ENCODE measurements at regions not wholly inside any gene's neighbourhood (a gene's known extent, or its start where the extent isn't known, plus 50 kb on each side); places are given as distances from the start of the nearest gene placed in this dataset.

DNA sequence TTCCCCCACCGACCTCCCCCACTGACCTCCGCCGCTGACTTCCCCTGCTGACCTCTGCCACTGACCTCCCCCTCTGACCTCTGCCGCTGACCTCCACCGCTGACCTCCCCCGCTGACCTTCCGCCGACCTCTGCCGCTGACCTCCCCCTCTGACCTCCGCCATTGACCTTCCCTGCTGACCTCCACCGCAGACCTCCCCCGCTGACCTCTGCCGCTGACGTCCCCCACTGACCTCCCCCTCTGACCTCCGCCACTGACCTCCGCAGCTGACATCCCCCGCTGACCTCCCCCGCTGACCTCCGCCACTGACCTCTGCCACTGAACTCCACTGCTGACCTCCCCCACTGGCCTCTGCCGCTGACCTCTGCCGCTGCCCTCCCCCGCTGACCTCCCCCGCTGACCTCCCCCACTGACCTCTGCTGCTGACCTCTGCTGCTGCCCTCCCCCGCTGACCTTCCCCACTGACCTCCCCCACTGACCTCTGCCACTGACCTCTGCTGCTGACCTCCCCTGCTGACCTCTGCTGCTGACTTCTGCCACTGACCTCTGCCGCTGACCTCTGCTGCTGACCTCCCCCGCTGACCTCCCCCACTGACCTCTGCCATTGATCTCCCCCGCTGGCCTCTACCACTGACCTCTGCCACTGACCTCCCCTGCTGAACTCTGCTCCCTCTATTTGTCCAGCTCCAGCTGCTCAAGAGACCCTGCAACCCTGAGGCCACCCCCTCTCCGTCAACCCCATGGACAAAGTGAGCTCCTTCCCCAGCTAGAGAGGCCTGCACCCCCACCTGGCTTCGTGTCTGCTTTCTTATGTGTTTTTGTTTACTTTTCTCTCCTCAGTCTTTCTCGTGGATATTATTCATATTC lies 91.4 kb upstream of the AFDN start (continued):
- TF ChIP-seq ARHGAP35 (CRISPR knock-in tag; IDR thresholded peaks at IDR 0.05; ENCODE audit: borderline replicate concordance) = peak; percentile 37; the same call in 1 of the 2 replicates
- TF ChIP-seq ZNF235 (CRISPR knock-in tag; IDR thresholded peaks at IDR 0.05; ENCODE audit: borderline replicate concordance) = no peak
- TF ChIP-seq ZNF431 (CRISPR knock-in tag; IDR thresholded peaks at IDR 0.05; ENCODE audit: borderline replicate concordance, low read depth) = peak; percentile 80
- TF ChIP-seq HNRNPUL1 (IDR thresholded peaks at IDR 0.05; ENCODE audit: low read depth, low read length) = no peak
- TF ChIP-seq, protein P1, sequence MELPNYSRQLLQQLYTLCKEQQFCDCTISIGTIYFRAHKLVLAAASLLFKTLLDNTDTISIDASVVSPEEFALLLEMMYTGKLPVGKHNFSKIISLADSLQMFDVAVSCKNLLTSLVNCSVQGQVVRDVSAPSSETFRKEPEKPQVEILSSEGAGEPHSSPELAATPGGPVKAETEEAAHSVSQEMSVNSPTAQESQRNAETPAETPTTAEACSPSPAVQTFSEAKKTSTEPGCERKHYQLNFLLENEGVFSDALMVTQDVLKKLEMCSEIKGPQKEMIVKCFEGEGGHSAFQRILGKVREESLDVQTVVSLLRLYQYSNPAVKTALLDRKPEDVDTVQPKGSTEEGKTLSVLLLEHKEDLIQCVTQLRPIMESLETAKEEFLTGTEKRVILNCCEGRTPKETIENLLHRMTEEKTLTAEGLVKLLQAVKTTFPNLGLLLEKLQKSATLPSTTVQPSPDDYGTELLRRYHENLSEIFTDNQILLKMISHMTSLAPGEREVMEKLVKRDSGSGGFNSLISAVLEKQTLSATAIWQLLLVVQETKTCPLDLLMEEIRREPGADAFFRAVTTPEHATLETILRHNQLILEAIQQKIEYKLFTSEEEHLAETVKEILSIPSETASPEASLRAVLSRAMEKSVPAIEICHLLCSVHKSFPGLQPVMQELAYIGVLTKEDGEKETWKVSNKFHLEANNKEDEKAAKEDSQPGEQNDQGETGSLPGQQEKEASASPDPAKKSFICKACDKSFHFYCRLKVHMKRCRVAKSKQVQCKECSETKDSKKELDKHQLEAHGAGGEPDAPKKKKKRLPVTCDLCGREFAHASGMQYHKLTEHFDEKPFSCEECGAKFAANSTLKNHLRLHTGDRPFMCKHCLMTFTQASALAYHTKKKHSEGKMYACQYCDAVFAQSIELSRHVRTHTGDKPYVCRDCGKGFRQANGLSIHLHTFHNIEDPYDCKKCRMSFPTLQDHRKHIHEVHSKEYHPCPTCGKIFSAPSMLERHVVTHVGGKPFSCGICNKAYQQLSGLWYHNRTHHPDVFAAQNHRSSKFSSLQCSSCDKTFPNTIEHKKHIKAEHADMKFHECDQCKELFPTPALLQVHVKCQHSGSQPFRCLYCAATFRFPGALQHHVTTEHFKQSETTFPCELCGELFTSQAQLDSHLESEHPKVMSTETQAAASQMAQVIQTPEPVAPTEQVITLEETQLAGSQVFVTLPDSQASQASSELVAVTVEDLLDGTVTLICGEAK (IDR thresholded peaks at IDR 0.05) = no peak
- TF ChIP-seq, protein P1 (CRISPR knock-in tag; IDR thresholded peaks at IDR 0.05) = peak; percentile 48; the same call in 1 of the 2 replicates
- peak; percentile 86 for TF ChIP-seq HES4 (CRISPR knock-in tag; IDR thresholded peaks at IDR 0.05; ENCODE audit: borderline replicate concordance)
- TF ChIP-seq, protein P2, sequence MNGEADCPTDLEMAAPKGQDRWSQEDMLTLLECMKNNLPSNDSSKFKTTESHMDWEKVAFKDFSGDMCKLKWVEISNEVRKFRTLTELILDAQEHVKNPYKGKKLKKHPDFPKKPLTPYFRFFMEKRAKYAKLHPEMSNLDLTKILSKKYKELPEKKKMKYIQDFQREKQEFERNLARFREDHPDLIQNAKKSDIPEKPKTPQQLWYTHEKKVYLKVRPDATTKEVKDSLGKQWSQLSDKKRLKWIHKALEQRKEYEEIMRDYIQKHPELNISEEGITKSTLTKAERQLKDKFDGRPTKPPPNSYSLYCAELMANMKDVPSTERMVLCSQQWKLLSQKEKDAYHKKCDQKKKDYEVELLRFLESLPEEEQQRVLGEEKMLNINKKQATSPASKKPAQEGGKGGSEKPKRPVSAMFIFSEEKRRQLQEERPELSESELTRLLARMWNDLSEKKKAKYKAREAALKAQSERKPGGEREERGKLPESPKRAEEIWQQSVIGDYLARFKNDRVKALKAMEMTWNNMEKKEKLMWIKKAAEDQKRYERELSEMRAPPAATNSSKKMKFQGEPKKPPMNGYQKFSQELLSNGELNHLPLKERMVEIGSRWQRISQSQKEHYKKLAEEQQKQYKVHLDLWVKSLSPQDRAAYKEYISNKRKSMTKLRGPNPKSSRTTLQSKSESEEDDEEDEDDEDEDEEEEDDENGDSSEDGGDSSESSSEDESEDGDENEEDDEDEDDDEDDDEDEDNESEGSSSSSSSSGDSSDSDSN (CRISPR knock-in tag; IDR thresholded peaks at IDR 0.05) = peak; percentile 69
- TF ChIP-seq ZNF777 (CRISPR knock-in tag; IDR thresholded peaks at IDR 0.05) = no peak
- TF ChIP-seq, protein P3, sequence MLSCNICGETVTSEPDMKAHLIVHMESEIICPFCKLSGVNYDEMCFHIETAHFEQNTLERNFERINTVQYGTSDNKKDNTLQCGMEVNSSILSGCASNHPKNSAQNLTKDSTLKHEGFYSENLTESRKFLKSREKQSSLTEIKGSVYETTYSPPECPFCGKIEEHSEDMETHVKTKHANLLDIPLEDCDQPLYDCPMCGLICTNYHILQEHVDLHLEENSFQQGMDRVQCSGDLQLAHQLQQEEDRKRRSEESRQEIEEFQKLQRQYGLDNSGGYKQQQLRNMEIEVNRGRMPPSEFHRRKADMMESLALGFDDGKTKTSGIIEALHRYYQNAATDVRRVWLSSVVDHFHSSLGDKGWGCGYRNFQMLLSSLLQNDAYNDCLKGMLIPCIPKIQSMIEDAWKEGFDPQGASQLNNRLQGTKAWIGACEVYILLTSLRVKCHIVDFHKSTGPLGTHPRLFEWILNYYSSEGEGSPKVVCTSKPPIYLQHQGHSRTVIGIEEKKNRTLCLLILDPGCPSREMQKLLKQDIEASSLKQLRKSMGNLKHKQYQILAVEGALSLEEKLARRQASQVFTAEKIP (CRISPR knock-in tag; IDR thresholded peaks at IDR 0.05; ENCODE audit: borderline replicate concordance) = no peak
- TF ChIP-seq KLF11 (CRISPR knock-in tag; IDR thresholded peaks at IDR 0.05) = no peak
- TF ChIP-seq, protein P4, sequence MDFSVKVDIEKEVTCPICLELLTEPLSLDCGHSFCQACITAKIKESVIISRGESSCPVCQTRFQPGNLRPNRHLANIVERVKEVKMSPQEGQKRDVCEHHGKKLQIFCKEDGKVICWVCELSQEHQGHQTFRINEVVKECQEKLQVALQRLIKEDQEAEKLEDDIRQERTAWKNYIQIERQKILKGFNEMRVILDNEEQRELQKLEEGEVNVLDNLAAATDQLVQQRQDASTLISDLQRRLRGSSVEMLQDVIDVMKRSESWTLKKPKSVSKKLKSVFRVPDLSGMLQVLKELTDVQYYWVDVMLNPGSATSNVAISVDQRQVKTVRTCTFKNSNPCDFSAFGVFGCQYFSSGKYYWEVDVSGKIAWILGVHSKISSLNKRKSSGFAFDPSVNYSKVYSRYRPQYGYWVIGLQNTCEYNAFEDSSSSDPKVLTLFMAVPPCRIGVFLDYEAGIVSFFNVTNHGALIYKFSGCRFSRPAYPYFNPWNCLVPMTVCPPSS (IDR thresholded peaks at IDR 0.05) = no peak
- no peak for TF ChIP-seq ZNF24 (IDR thresholded peaks at IDR 0.05)
- TF ChIP-seq FOSL2 (CRISPR knock-in tag; IDR thresholded peaks at IDR 0.05) = no peak
- TF ChIP-seq SALL1 (CRISPR knock-in tag; IDR thresholded peaks at IDR 0.05) = peak; percentile 97
